ENCODE measurements at regions not wholly inside any gene's neighbourhood (a gene's known extent, or its start where the extent isn't known, plus 50 kb on each side); places are given as distances from the start of the nearest gene placed in this dataset.

DNA sequence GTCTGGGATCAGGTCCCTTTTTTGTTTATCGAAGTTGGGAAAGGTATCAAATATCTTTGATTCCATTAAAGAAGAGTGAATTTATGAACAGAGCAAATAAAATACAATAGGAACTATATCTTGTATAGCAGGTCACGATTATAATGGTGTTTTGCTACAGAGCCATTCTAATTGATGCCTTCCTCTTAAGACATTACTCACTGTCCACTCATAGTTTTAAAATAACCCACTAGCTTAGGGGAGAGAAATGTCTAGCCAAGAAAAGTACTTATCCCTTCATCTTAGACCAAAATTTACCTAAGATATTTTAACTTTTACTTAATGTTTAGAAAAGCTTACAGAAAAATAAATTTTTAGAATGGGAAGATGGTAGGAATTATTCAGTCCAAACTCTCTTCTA, 112.0 kb upstream of the PABPC4L start:
- no peak for DNase-seq

GRCh38 chr4:134309715-134310114, 108.1 kb upstream of the PABPC4L start:
- no peak for DNase-seq

GRCh38 chr4:134308910-134309309, 107.3 kb upstream of the PABPC4L start:
- DNase-seq = no peak

DNA sequence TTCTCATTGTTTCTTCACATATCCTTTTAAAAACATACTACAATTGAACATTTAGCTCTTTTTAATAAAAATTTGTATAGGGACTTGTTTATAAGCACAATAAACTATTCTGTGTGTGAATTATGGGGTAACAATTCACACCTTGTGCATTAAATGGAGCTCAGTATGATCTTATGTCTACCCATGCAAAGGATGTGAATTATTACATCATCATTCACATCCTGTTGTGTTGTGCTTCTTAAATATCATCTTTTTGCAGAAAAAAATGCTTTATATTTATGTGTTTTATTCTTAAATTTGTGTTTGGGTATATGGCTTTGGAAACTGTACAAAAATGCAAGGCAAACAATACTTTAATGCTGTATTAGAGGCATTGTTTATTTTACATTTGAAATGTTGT, 96.7 kb upstream of the PABPC4L start:
- DNase-seq = no peak

- DNase-seq = no peak
Measured at GRCh38 chr4:134297765-134298164, 96.2 kb upstream of the PABPC4L start.

- no peak for DNase-seq
Measured at GRCh38 chr4:134282680-134283079, 81.1 kb upstream of the PABPC4L start.

- no peak for DNase-seq
Measured at GRCh38 chr4:134278675-134279074, 77.1 kb upstream of the PABPC4L start.

DNA sequence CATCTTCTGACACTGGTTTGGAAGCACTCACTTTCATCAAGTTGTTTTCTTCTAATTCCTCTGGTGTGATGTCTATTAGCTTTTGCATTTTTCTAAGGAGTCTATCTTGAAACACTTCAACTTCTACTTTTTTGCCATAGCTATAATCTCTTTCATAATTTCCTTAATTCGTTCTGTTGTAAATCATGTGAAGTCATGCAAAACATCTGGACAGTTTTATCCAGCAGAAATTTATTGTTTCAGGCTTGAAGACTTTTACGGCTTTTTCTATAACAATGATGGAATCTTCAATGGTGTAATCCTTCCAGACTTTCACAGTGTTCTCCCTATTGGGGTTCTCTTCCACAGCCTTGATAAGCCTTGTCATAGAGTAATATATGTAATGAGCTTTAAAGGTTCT, 74.9 kb upstream of the PABPC4L start:
- no peak for DNase-seq

GRCh38 chr4:134260126-134260525, 58.5 kb upstream of the PABPC4L start:
- no peak for DNase-seq

Measured in suppressor macrophage treated with lipopolysaccharide for 1 hour (primary cell).